HUES64 (cell line): ENCODE measurements at regions not wholly inside any gene's neighbourhood (a gene's known extent, or its start where the extent isn't known, plus 50 kb on each side); places are given as distances from the start of the nearest gene placed in this dataset.
"Not testable (repeated sequence)": the region's sequence is repeated elsewhere in the genome, so short reads cannot be mapped to it uniquely, and the experiment has no call there.

Experiments used
- H3K27ac ChIP-seq: 2 replicates; pipeline ENCODE4 v1.7.0; 2013; ENCODE audit warnings: low read depth, low read length, inconsistent platforms
- H3K27me3 ChIP-seq: 2 replicates; pipeline ENCODE4 v1.6.1; 2013; ENCODE audit warnings: mild to moderate bottlenecking, low read length; ENCODE audit not compliant: insufficient read depth
- H3K36me3 ChIP-seq: 2 replicates; pipeline ENCODE4 v1.6.1; 2013; ENCODE audit warnings: mild to moderate bottlenecking, low read length; ENCODE audit not compliant: insufficient read depth
- H3K4me1 ChIP-seq: 2 replicates; pipeline ENCODE4 v1.6.1; 2013; ENCODE audit warnings: mild to moderate bottlenecking, low read length, moderate library complexity; ENCODE audit not compliant: insufficient read depth
- H3K4me3 ChIP-seq: 2 replicates; pipeline ENCODE4 v1.5.1; 2013; ENCODE audit warnings: mild to moderate bottlenecking, low read length, moderate library complexity
- H3K9ac ChIP-seq: 2 replicates; pipeline ENCODE4 v1.6.1; 2013; ENCODE audit warnings: mild to moderate bottlenecking, low read depth, low read length
- H3K9me3 ChIP-seq: 2 replicates; pipeline ENCODE4 v1.6.1; 2013; ENCODE audit warnings: low read depth, low read length; ENCODE audit not compliant: insufficient read depth
- WGBS: fragments of 150-250, 120-280 bp; methylation state at CpG from one replicate; pipeline ENCODE4 v1.1.7; 2013; ENCODE audit warnings: missing lambda C conversion rate; 5-methylcytosine and 5-hydroxymethylcytosine counted together

DNA sequence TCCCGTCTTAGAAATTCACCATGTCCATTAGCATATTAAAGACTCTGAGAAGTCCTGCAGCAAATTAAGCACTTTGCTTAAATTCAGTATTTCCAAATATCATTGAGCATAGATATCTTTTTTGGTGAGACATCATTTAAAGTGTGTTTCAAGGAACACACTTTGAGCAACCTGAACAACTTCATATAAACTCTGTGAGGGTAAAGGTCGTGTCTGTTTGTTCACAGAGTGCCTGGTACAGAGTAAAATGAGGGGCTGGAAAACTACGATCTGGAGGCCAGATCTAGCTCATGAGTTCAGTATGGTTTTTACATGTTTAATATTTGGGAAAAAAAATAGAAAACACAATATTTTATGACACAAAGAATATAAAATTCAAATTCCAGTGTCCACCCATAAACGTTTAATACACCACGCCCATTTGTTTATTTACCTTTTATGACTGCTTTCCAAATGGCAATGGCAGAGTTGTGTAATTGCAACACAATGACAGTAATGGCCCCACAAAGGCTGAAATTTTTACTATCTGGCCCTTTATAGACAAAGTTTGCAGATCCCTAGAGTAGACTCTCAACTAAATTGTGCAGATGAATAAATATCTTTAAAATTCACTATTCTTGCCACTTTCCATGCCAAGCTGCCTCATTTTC lies 67.4 kb downstream of the SNTN start:
- WGBS = 94% methylated on average over 5 of the region's 5 CpGs
- peaks cover 4% of the 10 kb centered on the region; the same call in 1 of the 2 replicates for H3K9me3 ChIP-seq
- H3K27ac ChIP-seq = no peak overlapping the region

DNA sequence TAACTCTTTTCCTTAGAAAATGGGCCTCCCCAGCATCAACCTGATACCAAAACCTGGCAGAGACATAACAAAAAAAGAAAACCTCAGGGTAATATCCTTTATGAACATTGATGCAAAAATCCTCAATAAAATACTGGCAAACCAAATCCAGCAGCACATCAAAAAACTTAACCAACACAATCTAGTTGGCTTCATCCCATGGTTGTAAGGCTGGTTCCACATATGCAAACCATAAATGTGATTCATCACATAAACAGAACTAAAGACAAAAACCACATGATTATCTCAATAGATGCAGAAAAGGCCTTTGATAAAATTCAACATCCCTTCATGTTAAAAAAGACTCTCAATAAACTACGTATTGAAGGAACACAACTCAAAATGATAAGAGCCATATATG lies 68.5 kb downstream of the SNTN start:
- H3K36me3 ChIP-seq, H3K27ac ChIP-seq, H3K27me3 ChIP-seq, H3K4me3 ChIP-seq, H3K9ac ChIP-seq, H3K9me3 ChIP-seq: not testable (repeated sequence)
- 93% methylated on average over 1 of the region's 1 CpG for WGBS
- peaks cover 18% of the 10 kb centered on the region for H3K4me1 ChIP-seq

More for the DNA sequence above, 67.4 kb downstream of the SNTN start:
- no peak overlapping the region for H3K9ac ChIP-seq
- H3K27me3 ChIP-seq = no peaks in the 10 kb centered on the region
- no peaks in the 10 kb centered on the region for H3K36me3 ChIP-seq
- H3K4me1 ChIP-seq = peaks cover 9% of the 10 kb centered on the region
- H3K4me3 ChIP-seq = no peak overlapping the region

DNA sequence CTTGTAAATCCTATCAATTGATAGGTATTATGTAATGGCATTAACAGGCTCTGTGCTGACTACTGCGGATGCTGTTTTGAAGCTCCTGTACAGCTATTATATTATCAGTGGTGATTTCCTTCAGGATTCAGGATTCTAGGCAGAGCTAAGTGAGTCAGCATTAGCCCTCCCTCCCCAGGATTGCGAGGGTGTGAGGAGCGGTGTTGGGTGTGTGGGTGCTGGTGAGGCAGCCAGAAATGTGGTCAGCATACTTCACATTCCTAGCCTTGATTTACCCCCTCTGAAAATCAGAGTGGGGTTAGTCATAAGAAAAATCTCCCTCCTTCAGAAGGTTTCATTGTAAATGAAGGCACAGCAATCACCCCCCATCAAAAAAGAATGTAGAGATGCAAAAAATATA lies 72.5 kb downstream of the SNTN start:
- Histone ChIP-seq H3K27ac (peak overlapping the region; percentile 56), H3K4me3 (no peak overlapping the region), H3K27me3 (no peaks in the 10 kb centered on the region), H3K9ac (peak overlapping the region; percentile 7; the same call in 1 of the 2 replicates), H3K4me1 (peaks cover 18% of the 10 kb centered on the region), H3K36me3 (no peaks in the 10 kb centered on the region), H3K9me3 (peaks cover 4% of the 10 kb centered on the region; the same call in 1 of the 2 replicates)
- 71% methylated on average over 1 of the region's 3 CpGs for WGBS

DNA sequence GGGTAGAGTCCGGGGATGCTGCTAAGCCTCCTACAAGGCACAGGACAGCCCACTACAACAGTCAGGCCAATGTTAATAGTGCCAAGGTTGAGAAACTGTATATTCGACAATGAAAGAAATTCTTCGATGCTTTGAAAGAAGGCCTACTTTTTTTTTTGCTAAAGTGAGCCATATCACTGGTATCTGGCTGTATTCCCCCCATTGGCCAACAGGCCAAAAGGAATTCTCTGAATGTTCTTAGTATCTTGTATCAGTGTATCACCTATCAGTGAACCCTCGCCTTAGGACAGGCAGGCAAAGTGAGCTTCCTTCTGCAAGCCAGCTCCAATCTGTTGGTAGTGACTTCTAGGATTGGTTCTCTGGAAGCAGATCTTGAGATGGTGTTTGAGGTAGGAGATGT lies 74.2 kb downstream of the SNTN start:
- Histone ChIP-seq H3K9ac (no peak overlapping the region), H3K36me3 (no peaks in the 10 kb centered on the region), H3K4me3 (no peak overlapping the region), H3K9me3 (peaks cover 4% of the 10 kb centered on the region; the same call in 1 of the 2 replicates), H3K27me3 (no peaks in the 10 kb centered on the region), H3K27ac (no peak overlapping the region), H3K4me1 (peaks cover 18% of the 10 kb centered on the region)
- 92% methylated on average over 4 of the region's 4 CpGs for WGBS

DNA sequence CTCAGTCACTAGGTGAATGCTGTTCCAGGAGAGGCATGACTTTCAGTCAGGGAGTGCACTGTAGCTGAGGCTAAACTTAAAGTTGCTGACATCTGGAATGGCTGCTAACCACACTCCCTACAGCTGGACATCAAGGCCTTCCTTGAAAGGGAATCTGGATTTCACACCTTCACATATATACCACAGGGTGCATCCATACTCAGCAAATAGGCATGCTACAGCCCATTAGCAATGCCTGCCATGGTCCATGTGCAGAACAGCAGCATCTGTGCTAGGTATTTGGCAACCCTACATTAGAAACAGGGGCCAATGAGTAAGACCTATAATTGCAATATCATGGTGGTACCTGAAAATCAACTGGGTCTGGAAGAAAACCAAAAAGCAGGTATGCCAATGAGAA lies 74.8 kb downstream of the SNTN start:
- Histone ChIP-seq H3K27ac (no peak overlapping the region), H3K27me3 (no peaks in the 10 kb centered on the region), H3K36me3 (no peaks in the 10 kb centered on the region), H3K9ac (no peak overlapping the region), H3K4me1 (peaks cover 18% of the 10 kb centered on the region), H3K9me3 (no peaks in the 10 kb centered on the region), H3K4me3 (no peak overlapping the region)

DNA sequence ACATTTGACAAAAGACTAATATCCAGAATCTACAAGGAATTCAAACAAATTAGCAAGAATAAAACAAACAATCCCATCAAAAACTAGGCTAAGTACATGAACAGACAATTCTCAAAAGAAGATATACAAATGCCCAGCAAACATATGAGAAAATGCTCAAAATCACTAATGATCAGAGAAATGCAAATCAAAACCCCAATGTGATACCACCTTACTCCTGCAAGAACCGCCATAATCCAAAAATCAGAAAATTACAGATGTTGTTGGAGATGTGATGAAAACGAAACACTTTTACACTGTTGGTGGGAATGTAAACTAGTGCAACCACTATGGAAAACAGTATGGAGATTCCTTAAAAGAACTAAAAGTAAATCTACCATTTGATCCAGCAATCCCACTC lies 79.4 kb downstream of the SNTN start:
- 86% methylated on average over 2 of the region's 2 CpGs for WGBS
- Histone ChIP-seq H3K27me3 (no peaks in the 10 kb centered on the region), H3K4me1 (no peaks in the 10 kb centered on the region), H3K36me3 (no peaks in the 10 kb centered on the region), H3K4me3 (no peak overlapping the region), H3K27ac (no peak overlapping the region), H3K9ac (no peak overlapping the region), H3K9me3 (0 out of 2 replicates have a peak, but pooled peaks cover 4% of the 10 kb centered on the region)

DNA sequence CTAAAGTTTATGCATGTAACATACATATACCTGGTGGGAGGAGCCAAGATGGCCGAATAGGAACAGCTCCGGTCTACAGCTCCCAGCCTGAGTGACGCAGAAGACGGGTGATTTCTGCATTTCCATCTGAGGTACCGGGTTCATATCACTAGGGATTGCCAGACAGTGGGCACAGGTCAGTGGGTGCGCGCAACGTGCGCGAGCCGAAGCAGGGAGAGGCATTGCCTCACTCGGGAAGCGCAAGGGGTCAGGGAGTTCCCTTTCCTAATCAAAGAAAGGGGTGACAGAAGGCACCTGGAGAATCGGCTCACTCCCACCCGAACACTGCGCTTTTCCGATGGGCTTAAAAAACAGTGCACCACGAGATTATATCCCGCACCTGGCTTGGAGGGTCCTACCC lies 80.8 kb downstream of the SNTN start:
- H3K36me3 ChIP-seq, H3K9me3 ChIP-seq, H3K9ac ChIP-seq, H3K27me3 ChIP-seq, H3K4me3 ChIP-seq, H3K27ac ChIP-seq, H3K4me1 ChIP-seq: not testable (repeated sequence)
- WGBS = 90% methylated on average over 19 of the region's 19 CpGs

DNA sequence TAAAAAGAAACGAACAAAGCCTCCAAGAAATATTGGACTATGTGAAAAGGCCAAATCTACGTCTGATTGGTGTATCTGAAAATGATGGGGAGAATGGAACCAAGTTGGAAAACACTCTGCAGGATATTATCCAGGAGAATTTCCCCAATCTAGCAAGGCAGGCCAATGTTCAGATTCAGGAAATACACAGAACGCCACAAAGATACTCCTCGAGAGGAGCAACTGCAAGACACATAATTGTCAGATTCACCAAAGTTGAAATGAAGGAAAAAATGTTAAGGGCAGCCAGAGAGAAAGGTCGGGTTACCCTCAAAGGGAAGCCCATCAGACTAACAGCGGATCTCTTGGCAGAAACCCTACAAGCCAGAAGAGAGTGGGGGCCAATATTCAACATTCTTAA lies 82.2 kb downstream of the SNTN start:
- H3K27ac ChIP-seq, H3K4me1 ChIP-seq, H3K36me3 ChIP-seq, H3K4me3 ChIP-seq, H3K27me3 ChIP-seq, H3K9ac ChIP-seq, H3K9me3 ChIP-seq: not testable (repeated sequence)
- 94% methylated on average over 4 of the region's 6 CpGs for WGBS

DNA sequence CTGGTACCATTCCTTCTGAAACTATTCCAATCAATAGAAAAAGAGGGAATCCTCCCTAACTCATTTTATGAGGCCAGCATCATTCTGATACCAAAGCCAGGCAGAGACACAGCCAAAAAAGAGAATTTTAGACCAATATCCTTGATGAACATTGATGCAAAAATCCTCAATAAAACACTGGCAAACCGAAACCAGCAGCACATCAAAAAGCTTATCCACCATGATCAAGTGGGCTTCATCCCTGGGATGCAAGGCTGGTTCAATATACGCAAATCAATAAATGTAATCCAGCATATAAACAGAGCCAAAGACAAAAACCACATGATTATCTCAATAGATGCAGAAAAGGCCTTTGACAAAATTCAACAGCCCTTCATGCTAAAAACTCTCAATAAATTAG lies 82.3 kb upstream of the C3orf49 start:
- WGBS = 71% methylated on average over 1 of the region's 2 CpGs

DNA sequence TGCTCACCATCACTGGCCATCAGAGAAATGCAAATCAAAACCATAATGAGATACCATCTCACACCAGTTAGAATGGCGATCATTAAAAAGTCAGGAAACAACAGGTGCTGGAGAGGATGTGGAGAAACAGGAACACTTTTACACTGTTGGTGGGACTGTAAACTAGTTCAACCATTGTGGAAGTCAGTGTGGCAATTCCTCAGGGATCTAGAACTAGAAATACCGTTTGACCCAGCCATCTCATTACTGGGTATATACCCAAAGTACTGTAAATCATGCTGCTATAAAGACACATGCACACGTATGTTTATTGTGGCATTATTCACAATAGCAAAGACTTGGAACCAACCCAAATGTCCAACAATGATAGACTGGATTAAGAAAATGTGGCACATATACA lies 80.5 kb upstream of the C3orf49 start:
- not testable (repeated sequence) for H3K36me3 ChIP-seq, H3K27ac ChIP-seq, H3K9ac ChIP-seq, H3K4me1 ChIP-seq, H3K27me3 ChIP-seq, H3K4me3 ChIP-seq, H3K9me3 ChIP-seq
- no CpG with 5 or more reads among the region's 3 CpGs for WGBS

More for the DNA sequence above, 82.3 kb upstream of the C3orf49 start:
- H3K27me3 ChIP-seq, H3K4me3 ChIP-seq, H3K9ac ChIP-seq, H3K27ac ChIP-seq, H3K4me1 ChIP-seq, H3K36me3 ChIP-seq, H3K9me3 ChIP-seq: not testable (repeated sequence)

DNA sequence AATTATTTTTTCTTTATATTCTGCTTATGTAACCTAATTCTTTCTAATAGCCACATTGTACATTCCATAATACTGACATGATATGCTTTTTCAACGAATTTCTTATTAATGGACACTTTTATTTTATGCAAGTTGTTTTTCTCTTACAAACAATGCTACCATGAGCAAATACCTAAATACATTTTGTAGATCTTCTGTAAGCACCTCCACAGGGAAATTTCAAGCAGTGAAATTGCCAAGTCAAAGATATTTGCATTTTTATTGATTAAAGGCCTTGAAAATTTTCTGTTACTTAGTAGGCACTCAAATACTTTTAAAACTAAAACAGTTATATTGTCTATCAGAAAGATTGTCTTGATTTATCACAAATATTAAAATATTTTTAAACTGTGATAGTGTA lies 79.6 kb upstream of the C3orf49 start:
- Histone ChIP-seq H3K4me3 (no peak overlapping the region), H3K27me3 (no peaks in the 10 kb centered on the region), H3K9me3 (no peaks in the 10 kb centered on the region), H3K36me3 (no peaks in the 10 kb centered on the region), H3K9ac (no peak overlapping the region), H3K4me1 (no peaks in the 10 kb centered on the region), H3K27ac (no peak overlapping the region)
- 17% methylated on average over 1 of the region's 1 CpG for WGBS

DNA sequence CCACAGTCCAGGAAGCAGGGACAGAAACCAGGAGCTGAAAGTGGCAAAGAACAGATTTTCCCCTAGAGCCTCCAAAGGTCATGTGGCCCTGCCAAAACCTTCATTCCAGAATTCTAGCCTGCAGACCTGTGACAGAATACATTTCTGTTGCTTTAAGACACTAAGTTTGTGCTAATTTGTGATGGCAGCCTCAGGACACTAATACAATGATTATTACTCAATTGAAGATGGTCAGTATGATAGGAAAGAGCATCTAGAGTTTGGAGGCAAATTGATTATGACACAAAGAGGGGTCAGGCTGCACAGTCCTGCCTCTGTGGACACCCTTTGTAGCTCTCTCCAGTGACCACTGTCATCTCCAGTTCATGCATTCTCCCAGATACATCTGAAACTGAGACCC lies 79.0 kb upstream of the C3orf49 start:
- H3K27me3 ChIP-seq = no peaks in the 10 kb centered on the region
- no peak overlapping the region for H3K9ac ChIP-seq
- H3K27ac ChIP-seq = no peak overlapping the region
- H3K36me3 ChIP-seq = no peaks in the 10 kb centered on the region
- H3K9me3 ChIP-seq = no peaks in the 10 kb centered on the region
- no peaks in the 10 kb centered on the region for H3K4me1 ChIP-seq
- H3K4me3 ChIP-seq = no peak overlapping the region
